K562 (cell line): ENCODE measurements at regions not wholly inside any gene's neighbourhood (a gene's known extent, or its start where the extent isn't known, plus 50 kb on each side); places are given as distances from the start of the nearest gene placed in this dataset.

Experiments
- ELK1 ChIP-seq: sonication (generic); formaldehyde crosslinking; IDR thresholded peaks from 2 replicates; pipeline ENCODE4 v1.8.1; 2022; ENCODE audit warnings: missing genetic modification reagents
- GTF2B ChIP-seq: IDR thresholded peaks from 2 replicates; pipeline ENCODE4 v1.6.1; 2011; ENCODE audit not compliant: insufficient read length; ENCODE audit errors: extremely low read depth
- KDM1A ChIP-seq, 2 experiments: fragments of 450-650 bp; IDR thresholded peaks; 2 replicates each; pipeline ENCODE4 v1.6.1; 2016; ENCODE audit warnings: mild to moderate bottlenecking in 2 of 2
- MYBL2 ChIP-seq, 2 experiments: fragments of 450-650 bp in 1 of 2; sonication (generic) in 1 of 2; formaldehyde crosslinking in 1 of 2; IDR thresholded peaks; 2 replicates each; pipeline versions ENCODE4 v1.6.1 to v1.8.1; 2017 to 2022; ENCODE audit warnings: borderline replicate concordance in 1 of 2, inconsistent platforms in 1 of 2, low read depth in 1 of 2, mild to moderate bottlenecking in 1 of 2, missing genetic modification reagents in 1 of 2, moderate library complexity in 1 of 2
- NFYB ChIP-seq: IDR thresholded peaks from 2 replicates; pipeline ENCODE4 v1.6.1; 2011; ENCODE audit warnings: mild to moderate bottlenecking, moderate library complexity; ENCODE audit not compliant: insufficient read length; ENCODE audit errors: extremely low read depth
- POLR2A ChIP-seq: fragments of 450-650 bp; conservative IDR thresholded peaks from 2 replicates; pipeline ENCODE4 v1.6.1; 2016
- SMAD1 ChIP-seq: fragments of 150-350 bp; IDR thresholded peaks from 2 replicates; pipeline ENCODE4 v1.6.1; 2014; ENCODE audit warnings: low read length, low read depth; ENCODE audit not compliant: partially characterized antibody

- TF ChIP-seq SMAD1 (no peak), KDM1A (IDR thresholded peaks at IDR 0.05) (no peak), POLR2A (no peak), ELK1 (CRISPR knock-in tag) (no peak), GTF2B (no peak), NFYB (no peak), MYBL2 (IDR thresholded peaks at IDR 0.05; ENCODE audit: low read depth) (no peak), MYBL2 (CRISPR knock-in tag; IDR thresholded peaks at IDR 0.05; ENCODE audit: borderline replicate concordance) (no peak)
Observed at GRCh38 chr15:85943791-85944190, 135.9 kb upstream of the AGBL1 start.
